ENCODE measurements at regions not wholly inside any gene's neighbourhood (a gene's known extent, or its start where the extent isn't known, plus 50 kb on each side); places are given as distances from the start of the nearest gene placed in this dataset.

GRCh38 chr6:25027221-25027916, 91.6 kb upstream of the RIPOR2 start:
- Mint-ChIP-seq H3K4me3 (ENCODE audit: unreplicated experiment) (no peak overlapping the region), H3K36me3 (ENCODE audit: unreplicated experiment) (no peaks in the 10 kb centered on the region), H3K27me3 (ENCODE audit: unreplicated experiment) (no peaks in the 10 kb centered on the region), H3K9me3 (ENCODE audit: unreplicated experiment) (no peaks in the 10 kb centered on the region), H3K27ac (ENCODE audit: unreplicated experiment) (no peak overlapping the region), H3K4me1 (ENCODE audit: unreplicated experiment) (peaks cover 11% of the 10 kb centered on the region)
- no peak for DNase-seq (ENCODE audit: extremely low spot score, unreplicated experiment)
- TF ChIP-seq CTCF (IDR thresholded peaks at IDR 0.05), result no peak

- TF ChIP-seq CTCF (IDR thresholded peaks at IDR 0.05), result no peak
- Mint-ChIP-seq H3K4me1 (ENCODE audit: unreplicated experiment) (peaks cover 11% of the 10 kb centered on the region), H3K36me3 (ENCODE audit: unreplicated experiment) (no peaks in the 10 kb centered on the region), H3K27ac (ENCODE audit: unreplicated experiment) (no peak overlapping the region), H3K27me3 (ENCODE audit: unreplicated experiment) (no peaks in the 10 kb centered on the region), H3K4me3 (ENCODE audit: unreplicated experiment) (no peak overlapping the region), H3K9me3 (ENCODE audit: unreplicated experiment) (no peaks in the 10 kb centered on the region)
- no peak for DNase-seq (ENCODE audit: extremely low spot score, unreplicated experiment)
Observed at GRCh38 chr6:25028328-25028727, 92.6 kb upstream of the RIPOR2 start.

- H3K4me1 Mint-ChIP-seq (ENCODE audit: unreplicated experiment), result peaks cover 9% of the 10 kb centered on the region
- H3K36me3 Mint-ChIP-seq (ENCODE audit: unreplicated experiment), result no peaks in the 10 kb centered on the region
- DNase-seq (ENCODE audit: extremely low spot score, unreplicated experiment), result no peak
- H3K4me3 Mint-ChIP-seq (ENCODE audit: unreplicated experiment), result no peak overlapping the region
- H3K27ac Mint-ChIP-seq (ENCODE audit: unreplicated experiment), result no peak overlapping the region
- TF ChIP-seq CTCF (IDR thresholded peaks at IDR 0.05), result no peak
- no peaks in the 10 kb centered on the region for H3K27me3 Mint-ChIP-seq (ENCODE audit: unreplicated experiment)
- no peaks in the 10 kb centered on the region for H3K9me3 Mint-ChIP-seq (ENCODE audit: unreplicated experiment)
Observed at GRCh38 chr6:25032934-25033333, 97.2 kb upstream of the RIPOR2 start.

GRCh38 chr6:25034431-25034921, 98.7 kb upstream of the RIPOR2 start:
- no peak for DNase-seq (ENCODE audit: extremely low spot score, unreplicated experiment)
- Mint-ChIP-seq H3K4me1 (ENCODE audit: unreplicated experiment) (peaks cover 7% of the 10 kb centered on the region), H3K9me3 (ENCODE audit: unreplicated experiment) (no peaks in the 10 kb centered on the region), H3K27ac (ENCODE audit: unreplicated experiment) (no peak overlapping the region), H3K27me3 (ENCODE audit: unreplicated experiment) (no peaks in the 10 kb centered on the region), H3K4me3 (ENCODE audit: unreplicated experiment) (no peak overlapping the region), H3K36me3 (ENCODE audit: unreplicated experiment) (no peaks in the 10 kb centered on the region)
- no peak for TF ChIP-seq CTCF (IDR thresholded peaks at IDR 0.05)

GRCh38 chr6:25035174-25035511, 99.4 kb upstream of the RIPOR2 start:
- H3K27me3 Mint-ChIP-seq (ENCODE audit: unreplicated experiment), result no peaks in the 10 kb centered on the region
- H3K9me3 Mint-ChIP-seq (ENCODE audit: unreplicated experiment), result no peaks in the 10 kb centered on the region
- H3K27ac Mint-ChIP-seq (ENCODE audit: unreplicated experiment), result no peak overlapping the region
- no peaks in the 10 kb centered on the region for H3K36me3 Mint-ChIP-seq (ENCODE audit: unreplicated experiment)
- no peak overlapping the region for H3K4me3 Mint-ChIP-seq (ENCODE audit: unreplicated experiment)
- TF ChIP-seq CTCF (IDR thresholded peaks at IDR 0.05), result no peak
- H3K4me1 Mint-ChIP-seq (ENCODE audit: unreplicated experiment), result peaks cover 5% of the 10 kb centered on the region
- no peak for DNase-seq (ENCODE audit: extremely low spot score, unreplicated experiment)

Data from osteocyte (in vitro differentiated cells).